ENCODE measurements at regions not wholly inside any gene's neighbourhood (a gene's known extent, or its start where the extent isn't known, plus 50 kb on each side); places are given as distances from the start of the nearest gene placed in this dataset.

DNA sequence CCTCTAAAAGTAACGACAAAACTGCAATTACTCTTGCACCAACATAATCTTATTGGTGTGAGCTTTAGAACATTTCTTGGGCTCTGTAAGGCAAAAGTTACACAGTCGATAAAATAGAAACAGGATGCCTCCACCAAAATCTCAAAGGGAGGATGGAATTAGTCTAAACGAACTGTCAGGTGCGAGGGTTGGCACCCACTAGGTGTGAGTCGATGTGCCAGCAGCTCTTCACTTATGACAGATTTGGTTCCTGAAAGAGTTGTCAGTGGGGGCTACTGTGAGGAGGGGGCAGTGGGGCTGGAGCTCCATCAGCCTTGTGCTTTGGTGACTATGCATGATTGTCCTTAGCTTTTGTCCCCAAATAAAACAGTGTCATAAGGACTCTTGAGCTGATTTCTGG lies 422.9 kb downstream of the TMEM114 start:
- Histone ChIP-seq H2AFZ (ENCODE audit: low read depth, low read length, poor library complexity, severe bottlenecking) (no peak overlapping the region), H3K27ac (ENCODE audit: low read depth, low read length) (no peak overlapping the region), H3K79me2 (ENCODE audit: insufficient read depth, low read length) (no peaks in the 10 kb centered on the region), H3K27me3 (ENCODE audit: insufficient read depth, low read length) (no peaks in the 10 kb centered on the region), H3K9me3 (ENCODE audit: control insufficient read depth in 1 of 2, insufficient read depth in 1 of 2, low read depth in 1 of 2, low read length in 2 of 2) (peaks cover 0 to 4% of the 10 kb centered on the region in 2 experiments; a peak in 2 of 4 replicates), H3K4me3 (replicated peaks in 1 of 2; ENCODE audit: low read depth in 1 of 2, low read length in 2 of 2) (no peak overlapping the region), H3K4me1 (ENCODE audit: control insufficient read depth in 1 of 2, insufficient read depth in 2 of 2, low read length in 2 of 2) (no peaks in the 10 kb centered on the region), H4K20me1 (ENCODE audit: insufficient read depth) (no peaks in the 10 kb centered on the region), H3K36me3 (ENCODE audit: control insufficient read depth in 1 of 2, insufficient read depth in 2 of 2, low read length in 2 of 2) (no peaks in the 10 kb centered on the region), H3K4me2 (ENCODE audit: low read length) (no peak overlapping the region), H3K9ac (ENCODE audit: low read length) (no peak overlapping the region), H3K9me2 (ENCODE audit: insufficient read depth) (no peaks in the 10 kb centered on the region)
- CTCF ChIA-PET: no interaction called here
- RAD21 ChIA-PET (ENCODE audit: low non-redundant PET in 1 of 2, low total read pairs in 2 of 2, uncharacterized antibody in 2 of 2, unreplicated experiment in 2 of 2): no interaction called here
- ATAC-seq (no peak), DNase-seq (ENCODE audit: low read depth, low spot score) (no peak)
- POLR2A ChIA-PET: no interaction called here
- no TSS peak for BruUV-seq (replicated peaks)
- TF ChIP-seq YY1 (IDR thresholded peaks at IDR 0.05; ENCODE audit: extremely low read depth, insufficient replicate concordance, low read depth, low read length) (no peak), EZH2 (IDR thresholded peaks at IDR 0.05) (no peak), TCF7L2 (IDR thresholded peaks at IDR 0.05; ENCODE audit: borderline replicate concordance, extremely low read depth, insufficient read depth, insufficient read length) (no peak), SIN3A (IDR thresholded peaks at IDR 0.05; ENCODE audit: low read depth) (no peak)
- TF ChIP-seq, protein P1, sequence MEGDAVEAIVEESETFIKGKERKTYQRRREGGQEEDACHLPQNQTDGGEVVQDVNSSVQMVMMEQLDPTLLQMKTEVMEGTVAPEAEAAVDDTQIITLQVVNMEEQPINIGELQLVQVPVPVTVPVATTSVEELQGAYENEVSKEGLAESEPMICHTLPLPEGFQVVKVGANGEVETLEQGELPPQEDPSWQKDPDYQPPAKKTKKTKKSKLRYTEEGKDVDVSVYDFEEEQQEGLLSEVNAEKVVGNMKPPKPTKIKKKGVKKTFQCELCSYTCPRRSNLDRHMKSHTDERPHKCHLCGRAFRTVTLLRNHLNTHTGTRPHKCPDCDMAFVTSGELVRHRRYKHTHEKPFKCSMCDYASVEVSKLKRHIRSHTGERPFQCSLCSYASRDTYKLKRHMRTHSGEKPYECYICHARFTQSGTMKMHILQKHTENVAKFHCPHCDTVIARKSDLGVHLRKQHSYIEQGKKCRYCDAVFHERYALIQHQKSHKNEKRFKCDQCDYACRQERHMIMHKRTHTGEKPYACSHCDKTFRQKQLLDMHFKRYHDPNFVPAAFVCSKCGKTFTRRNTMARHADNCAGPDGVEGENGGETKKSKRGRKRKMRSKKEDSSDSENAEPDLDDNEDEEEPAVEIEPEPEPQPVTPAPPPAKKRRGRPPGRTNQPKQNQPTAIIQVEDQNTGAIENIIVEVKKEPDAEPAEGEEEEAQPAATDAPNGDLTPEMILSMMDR (IDR thresholded peaks at IDR 0.05 in 2 of 3, conservative IDR thresholded peaks at IDR 0.05 in 1 of 3; ENCODE audit: borderline replicate concordance in 1 of 3, insufficient read depth in 1 of 3, low read depth in 2 of 3, low read length in 2 of 3): no peak
- intact Hi-C loops (cut with micrococcal nuclease): no loop called here

DNA sequence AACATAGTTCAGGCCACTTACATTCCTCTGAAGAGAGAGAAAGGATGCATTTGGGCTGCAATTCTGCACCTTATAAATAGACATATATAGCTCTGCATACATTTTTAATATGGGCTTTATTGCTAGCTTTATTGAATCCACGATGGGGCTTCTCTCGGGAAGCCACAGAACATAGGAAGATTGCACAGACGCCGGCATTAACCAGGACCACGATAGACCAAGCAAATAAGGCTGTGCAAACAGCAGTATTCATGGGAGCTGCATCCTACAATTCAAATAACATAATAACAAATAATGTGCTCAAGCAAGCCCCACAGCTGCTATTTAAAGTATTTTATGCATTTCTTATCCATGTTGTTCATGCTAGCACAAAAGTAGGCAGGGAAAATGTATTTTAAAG lies 432.3 kb downstream of the TMEM114 start:
- BruUV-seq (replicated peaks): no TSS peak
- no peak overlapping the region for H3K4me3 ChIP-seq (replicated peaks in 1 of 2; ENCODE audit: low read depth in 1 of 2, low read length in 2 of 2)
- no peaks in the 10 kb centered on the region for H3K36me3 ChIP-seq (ENCODE audit: control insufficient read depth in 1 of 2, insufficient read depth in 2 of 2, low read length in 2 of 2)
- intact Hi-C loops (cut with micrococcal nuclease): no loop called here
- DNase-seq (ENCODE audit: low read depth, low spot score) (no peak), ATAC-seq (no peak)
- no peak overlapping the region for H3K4me2 ChIP-seq (ENCODE audit: low read length)
- H3K27me3 ChIP-seq (ENCODE audit: insufficient read depth, low read length): no peaks in the 10 kb centered on the region
- ChIA-PET RAD21 (ENCODE audit: low non-redundant PET in 1 of 2, low total read pairs in 2 of 2, uncharacterized antibody in 2 of 2, unreplicated experiment in 2 of 2) (no interaction called here), POLR2A (no interaction called here), CTCF (no interaction called here)
- H3K9ac ChIP-seq (ENCODE audit: low read length): no peak overlapping the region
- H3K9me3 ChIP-seq (ENCODE audit: control insufficient read depth in 1 of 2, insufficient read depth in 1 of 2, low read depth in 1 of 2, low read length in 2 of 2): peaks cover 0 to 5% of the 10 kb centered on the region in 2 experiments; a peak in 2 of 4 replicates
- H3K27ac ChIP-seq (ENCODE audit: low read depth, low read length): no peak overlapping the region
- H4K20me1 ChIP-seq (ENCODE audit: insufficient read depth): no peaks in the 10 kb centered on the region
- no peaks in the 10 kb centered on the region for H3K4me1 ChIP-seq (ENCODE audit: control insufficient read depth in 1 of 2, insufficient read depth in 2 of 2, low read length in 2 of 2)
- no peaks in the 10 kb centered on the region for H3K9me2 ChIP-seq (ENCODE audit: insufficient read depth)
- no peak overlapping the region for H2AFZ ChIP-seq (ENCODE audit: low read depth, low read length, poor library complexity, severe bottlenecking)
- H3K79me2 ChIP-seq (ENCODE audit: insufficient read depth, low read length): no peaks in the 10 kb centered on the region
- TF ChIP-seq RAD21 (IDR thresholded peaks at IDR 0.05; ENCODE audit: low read depth) (no peak), ZFX (IDR thresholded peaks at IDR 0.05) (no peak), JUND (IDR thresholded peaks at IDR 0.05) (no peak), POLR2A (IDR thresholded peaks at IDR 0.05; ENCODE audit: borderline replicate concordance, extremely low read depth, insufficient read depth, insufficient read length) (no peak), FOSL1 (IDR thresholded peaks at IDR 0.05; ENCODE audit: low read depth) (no peak), ZNF274 (IDR thresholded peaks at IDR 0.05; ENCODE audit: low read depth, low read length) (no peak), TCF7L2 (IDR thresholded peaks at IDR 0.05; ENCODE audit: borderline replicate concordance, extremely low read depth, insufficient read depth, insufficient read length) (no peak), CBX3 (IDR thresholded peaks at IDR 0.05; ENCODE audit: low read depth) (no peak), SP1 (IDR thresholded peaks at IDR 0.05; ENCODE audit: low read depth) (no peak), ELF1 (IDR thresholded peaks at IDR 0.05; ENCODE audit: borderline replicate concordance, low read depth) (no peak), EZH2 (IDR thresholded peaks at IDR 0.05) (no peak), EGR1 (IDR thresholded peaks at IDR 0.05; ENCODE audit: low read depth) (no peak)
- TF ChIP-seq, protein P2, sequence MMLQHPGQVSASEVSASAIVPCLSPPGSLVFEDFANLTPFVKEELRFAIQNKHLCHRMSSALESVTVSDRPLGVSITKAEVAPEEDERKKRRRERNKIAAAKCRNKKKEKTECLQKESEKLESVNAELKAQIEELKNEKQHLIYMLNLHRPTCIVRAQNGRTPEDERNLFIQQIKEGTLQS (IDR thresholded peaks at IDR 0.05): no peak
- TF ChIP-seq, protein P3, sequence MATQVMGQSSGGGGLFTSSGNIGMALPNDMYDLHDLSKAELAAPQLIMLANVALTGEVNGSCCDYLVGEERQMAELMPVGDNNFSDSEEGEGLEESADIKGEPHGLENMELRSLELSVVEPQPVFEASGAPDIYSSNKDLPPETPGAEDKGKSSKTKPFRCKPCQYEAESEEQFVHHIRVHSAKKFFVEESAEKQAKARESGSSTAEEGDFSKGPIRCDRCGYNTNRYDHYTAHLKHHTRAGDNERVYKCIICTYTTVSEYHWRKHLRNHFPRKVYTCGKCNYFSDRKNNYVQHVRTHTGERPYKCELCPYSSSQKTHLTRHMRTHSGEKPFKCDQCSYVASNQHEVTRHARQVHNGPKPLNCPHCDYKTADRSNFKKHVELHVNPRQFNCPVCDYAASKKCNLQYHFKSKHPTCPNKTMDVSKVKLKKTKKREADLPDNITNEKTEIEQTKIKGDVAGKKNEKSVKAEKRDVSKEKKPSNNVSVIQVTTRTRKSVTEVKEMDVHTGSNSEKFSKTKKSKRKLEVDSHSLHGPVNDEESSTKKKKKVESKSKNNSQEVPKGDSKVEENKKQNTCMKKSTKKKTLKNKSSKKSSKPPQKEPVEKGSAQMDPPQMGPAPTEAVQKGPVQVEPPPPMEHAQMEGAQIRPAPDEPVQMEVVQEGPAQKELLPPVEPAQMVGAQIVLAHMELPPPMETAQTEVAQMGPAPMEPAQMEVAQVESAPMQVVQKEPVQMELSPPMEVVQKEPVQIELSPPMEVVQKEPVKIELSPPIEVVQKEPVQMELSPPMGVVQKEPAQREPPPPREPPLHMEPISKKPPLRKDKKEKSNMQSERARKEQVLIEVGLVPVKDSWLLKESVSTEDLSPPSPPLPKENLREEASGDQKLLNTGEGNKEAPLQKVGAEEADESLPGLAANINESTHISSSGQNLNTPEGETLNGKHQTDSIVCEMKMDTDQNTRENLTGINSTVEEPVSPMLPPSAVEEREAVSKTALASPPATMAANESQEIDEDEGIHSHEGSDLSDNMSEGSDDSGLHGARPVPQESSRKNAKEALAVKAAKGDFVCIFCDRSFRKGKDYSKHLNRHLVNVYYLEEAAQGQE (IDR thresholded peaks at IDR 0.05; ENCODE audit: low read depth): no peak

Measured in HCT116 (cell line).